Liver (tissue), 8 donors: ENCODE measurements at regions not wholly inside any gene's neighbourhood (a gene's known extent, or its start where the extent isn't known, plus 50 kb on each side); places are given as distances from the start of the nearest gene placed in this dataset.

ENCODE experiments used
- DNase-seq: peaks from one replicate; pipeline ENCODE4 v3.0.0-alpha.2; 2017; ENCODE audit warnings: low spot score
- H3K27ac ChIP-seq, 2 donors: one replicate each; pipeline ENCODE4 v1.7.0; 2013; ENCODE audit warnings: inconsistent platforms in 2 of 2, low read length in 2 of 2, control low read depth in 1 of 2, low read depth in 1 of 2, mild to moderate bottlenecking in 1 of 2
- H3K27me3 ChIP-seq, 4 donors: one replicate each; pipeline versions ENCODE4 v1.6.1 to v1.7.0; 2013; ENCODE audit warnings: low read length in 3 of 4, inconsistent platforms in 1 of 4, mild to moderate bottlenecking in 1 of 4, moderate library complexity in 1 of 4; ENCODE audit not compliant: control insufficient read depth in 4 of 4, insufficient read depth in 4 of 4
- H3K36me3 ChIP-seq, 4 donors: one replicate each; pipeline versions ENCODE4 v1.6.1 to v1.7.0; 2013; ENCODE audit warnings: low read length in 3 of 4, mild to moderate bottlenecking in 3 of 4, low read depth in 1 of 4, moderate library complexity in 1 of 4; ENCODE audit not compliant: control insufficient read depth in 4 of 4, insufficient read depth in 3 of 4
- H3K4me1 ChIP-seq, 4 donors: one replicate each; pipeline versions ENCODE4 v1.6.1 to v1.7.0; 2013; ENCODE audit warnings: low read length in 3 of 4, mild to moderate bottlenecking in 3 of 4, moderate library complexity in 1 of 4; ENCODE audit not compliant: control insufficient read depth in 4 of 4, insufficient read depth in 4 of 4
- H3K4me3 ChIP-seq, 3 donors: one replicate each; pipeline versions ENCODE4 v1.6.1 to v1.7.0; 2013; ENCODE audit warnings: low read length in 3 of 3, control low read depth in 1 of 3, low read depth in 1 of 3, mild to moderate bottlenecking in 1 of 3
- H3K9ac ChIP-seq, 2 donors: one replicate each; pipeline ENCODE4 v1.7.0; 2013; ENCODE audit warnings: low read length in 2 of 2, mild to moderate bottlenecking in 2 of 2, moderate library complexity in 2 of 2, control low read depth in 1 of 2, low read depth in 1 of 2
- H3K9me3 ChIP-seq, 4 donors: one replicate each; pipeline versions ENCODE4 v1.6.1 to v1.7.0; 2013; ENCODE audit warnings: low read length in 3 of 4; ENCODE audit not compliant: control insufficient read depth in 4 of 4
- FOXA2 ChIP-seq: IDR thresholded peaks from 2 replicates; pipeline ENCODE4 v1.6.1; 2016; ENCODE audit warnings: antibody characterized with exemption
- GABPA ChIP-seq, 2 donors: IDR thresholded peaks in 1 of 2; conservative IDR thresholded peaks in 1 of 2; 2 replicates each; pipeline ENCODE4 v1.6.1; 2016; ENCODE audit warnings: antibody characterized with exemption in 2 of 2, mild to moderate bottlenecking in 1 of 2, moderate library complexity in 1 of 2
- HNF4A ChIP-seq, 2 donors: conservative IDR thresholded peaks; 2 replicates each; pipeline ENCODE4 v1.6.1; 2016; ENCODE audit warnings: antibody characterized with exemption in 2 of 2, mild to moderate bottlenecking in 2 of 2
- HNF4G ChIP-seq: IDR thresholded peaks from 2 replicates; pipeline ENCODE4 v1.6.1; 2016; ENCODE audit warnings: antibody characterized with exemption
- JUND ChIP-seq, 2 donors: IDR thresholded peaks; 2 replicates each; pipeline ENCODE4 v1.6.1; 2016; ENCODE audit warnings: antibody characterized with exemption in 2 of 2
- NR2F2 ChIP-seq: IDR thresholded peaks from 2 replicates; pipeline ENCODE4 v1.6.1; 2016; ENCODE audit warnings: antibody characterized with exemption
- RAD21 ChIP-seq, 2 donors: IDR thresholded peaks; 2 replicates each; pipeline ENCODE4 v1.6.1; 2016; ENCODE audit warnings: antibody characterized with exemption in 2 of 2, mild to moderate bottlenecking in 2 of 2
- RXRA ChIP-seq, 2 donors: IDR thresholded peaks; 2 replicates each; pipeline ENCODE4 v1.6.1; 2017 to 2018; ENCODE audit warnings: antibody characterized with exemption in 2 of 2, mild to moderate bottlenecking in 1 of 2
- TAF1 ChIP-seq: conservative IDR thresholded peaks from 2 replicates; pipeline ENCODE4 v1.6.1; 2016; ENCODE audit warnings: antibody characterized with exemption, mild to moderate bottlenecking
- WGBS: extraction: QIAGEN DNeasy Blood & Tissue Kit; methylation state at CpG from one replicate; pipeline ENCODE4 v1.1.7; 2013; 5-methylcytosine and 5-hydroxymethylcytosine counted together
- TF ChIP-seq, protein P1 (sequence below): IDR thresholded peaks from 2 replicates; pipeline ENCODE4 v1.6.1; 2016; ENCODE audit warnings: antibody characterized with exemption
- TF ChIP-seq, protein P2 (sequence below): fragments of 150-350 bp; IDR thresholded peaks from 2 replicates; pipeline ENCODE4 v1.5.1; 2017; ENCODE audit warnings: improper control_type of control experiment, low read depth, low read length; ENCODE audit not compliant: missing input control
- TF ChIP-seq, protein P3 (sequence below): IDR thresholded peaks from 2 replicates; pipeline ENCODE4 v1.6.1; 2016; ENCODE audit warnings: antibody characterized with exemption
- TF ChIP-seq, protein P4 (sequence below): IDR thresholded peaks from 2 replicates; pipeline ENCODE4 v1.6.1; 2016; ENCODE audit warnings: antibody characterized with exemption, mild to moderate bottlenecking
- donor health status: healthy.
- donor health status: healthy.
- donor health status: healthy.
- donor health status: healthy.
- donor health status: healthy.

DNA sequence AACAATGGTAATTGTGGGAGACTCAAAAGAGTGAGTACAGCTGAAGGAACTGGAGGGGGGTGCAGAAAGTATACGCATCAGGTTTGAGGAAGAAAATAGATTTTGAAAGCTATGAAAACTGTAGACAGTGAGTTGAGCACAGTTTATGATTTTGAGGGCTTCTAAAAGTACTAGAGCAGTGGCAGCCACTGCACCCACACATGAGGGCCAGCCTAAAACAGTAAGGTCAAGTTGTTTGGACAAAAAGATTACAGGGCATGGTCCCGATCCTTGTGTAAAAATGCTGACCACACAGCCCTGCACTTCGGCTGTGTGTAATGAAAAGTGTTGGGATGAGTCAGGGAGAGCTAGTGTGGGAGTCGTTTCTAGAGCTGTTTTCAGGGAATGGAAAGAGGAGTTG is 2282.1 kb downstream of the TP53TG3F start:
- no peak for DNase-seq
- no peaks in the 10 kb centered on the region for H3K27me3 ChIP-seq
- H3K9ac ChIP-seq = no peak overlapping the region
- no peaks in the 10 kb centered on the region for H3K4me1 ChIP-seq
- TF ChIP-seq RAD21 (IDR thresholded peaks at IDR 0.05) = no peak
- TF ChIP-seq, protein P1, sequence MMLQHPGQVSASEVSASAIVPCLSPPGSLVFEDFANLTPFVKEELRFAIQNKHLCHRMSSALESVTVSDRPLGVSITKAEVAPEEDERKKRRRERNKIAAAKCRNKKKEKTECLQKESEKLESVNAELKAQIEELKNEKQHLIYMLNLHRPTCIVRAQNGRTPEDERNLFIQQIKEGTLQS = no peak
- no peak for TF ChIP-seq TAF1
- TF ChIP-seq FOXA2 = no peak
- TF ChIP-seq NR2F2 = no peak
- TF ChIP-seq, protein P2, sequence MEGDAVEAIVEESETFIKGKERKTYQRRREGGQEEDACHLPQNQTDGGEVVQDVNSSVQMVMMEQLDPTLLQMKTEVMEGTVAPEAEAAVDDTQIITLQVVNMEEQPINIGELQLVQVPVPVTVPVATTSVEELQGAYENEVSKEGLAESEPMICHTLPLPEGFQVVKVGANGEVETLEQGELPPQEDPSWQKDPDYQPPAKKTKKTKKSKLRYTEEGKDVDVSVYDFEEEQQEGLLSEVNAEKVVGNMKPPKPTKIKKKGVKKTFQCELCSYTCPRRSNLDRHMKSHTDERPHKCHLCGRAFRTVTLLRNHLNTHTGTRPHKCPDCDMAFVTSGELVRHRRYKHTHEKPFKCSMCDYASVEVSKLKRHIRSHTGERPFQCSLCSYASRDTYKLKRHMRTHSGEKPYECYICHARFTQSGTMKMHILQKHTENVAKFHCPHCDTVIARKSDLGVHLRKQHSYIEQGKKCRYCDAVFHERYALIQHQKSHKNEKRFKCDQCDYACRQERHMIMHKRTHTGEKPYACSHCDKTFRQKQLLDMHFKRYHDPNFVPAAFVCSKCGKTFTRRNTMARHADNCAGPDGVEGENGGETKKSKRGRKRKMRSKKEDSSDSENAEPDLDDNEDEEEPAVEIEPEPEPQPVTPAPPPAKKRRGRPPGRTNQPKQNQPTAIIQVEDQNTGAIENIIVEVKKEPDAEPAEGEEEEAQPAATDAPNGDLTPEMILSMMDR = no peak
- TF ChIP-seq, protein P3, sequence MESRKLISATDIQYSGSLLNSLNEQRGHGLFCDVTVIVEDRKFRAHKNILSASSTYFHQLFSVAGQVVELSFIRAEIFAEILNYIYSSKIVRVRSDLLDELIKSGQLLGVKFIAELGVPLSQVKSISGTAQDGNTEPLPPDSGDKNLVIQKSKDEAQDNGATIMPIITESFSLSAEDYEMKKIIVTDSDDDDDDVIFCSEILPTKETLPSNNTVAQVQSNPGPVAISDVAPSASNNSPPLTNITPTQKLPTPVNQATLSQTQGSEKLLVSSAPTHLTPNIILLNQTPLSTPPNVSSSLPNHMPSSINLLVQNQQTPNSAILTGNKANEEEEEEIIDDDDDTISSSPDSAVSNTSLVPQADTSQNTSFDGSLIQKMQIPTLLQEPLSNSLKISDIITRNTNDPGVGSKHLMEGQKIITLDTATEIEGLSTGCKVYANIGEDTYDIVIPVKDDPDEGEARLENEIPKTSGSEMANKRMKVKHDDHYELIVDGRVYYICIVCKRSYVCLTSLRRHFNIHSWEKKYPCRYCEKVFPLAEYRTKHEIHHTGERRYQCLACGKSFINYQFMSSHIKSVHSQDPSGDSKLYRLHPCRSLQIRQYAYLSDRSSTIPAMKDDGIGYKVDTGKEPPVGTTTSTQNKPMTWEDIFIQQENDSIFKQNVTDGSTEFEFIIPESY = no peak
- H3K4me3 ChIP-seq = no peak overlapping the region
- WGBS = 62% methylated on average over 4 of the region's 4 CpGs
- peaks cover 0 to 2% (median 0%) of the 10 kb centered on the region in 4 donors for H3K9me3 ChIP-seq
- H3K27ac ChIP-seq = no peak overlapping the region
- H3K36me3 ChIP-seq = no peaks in the 10 kb centered on the region

DNA sequence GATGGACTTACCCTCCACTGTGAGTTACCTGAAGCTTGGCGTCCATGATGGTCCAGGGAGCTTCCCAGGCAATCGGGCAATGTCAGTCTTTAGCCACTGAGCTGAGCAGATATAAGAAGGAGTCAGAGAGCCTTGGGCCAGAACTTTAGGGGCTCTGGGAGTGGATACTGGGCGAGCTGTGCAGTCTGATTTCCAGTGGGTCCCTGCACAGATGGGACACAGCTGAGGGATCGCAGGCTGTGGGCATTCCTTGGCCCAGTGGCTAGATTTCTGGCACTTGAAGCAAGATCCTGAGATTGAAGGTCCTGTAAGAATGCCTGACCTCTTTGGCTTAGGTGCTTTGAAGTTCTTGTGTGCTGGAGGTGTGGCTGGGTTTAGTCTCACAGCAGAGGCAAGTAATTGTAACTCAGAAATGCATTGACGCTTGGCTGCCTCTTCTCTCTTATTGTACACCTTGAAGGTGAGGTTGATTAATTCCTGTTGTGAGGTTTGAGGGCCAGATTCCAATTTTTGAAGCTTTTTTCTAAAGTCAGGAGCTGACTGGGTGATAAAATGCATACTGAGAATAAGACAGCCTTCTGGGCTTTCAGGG is 2283.8 kb downstream of the TP53TG3F start:
- peaks cover 0 to 2% (median 0%) of the 10 kb centered on the region in 4 donors for H3K9me3 ChIP-seq
- H3K27ac ChIP-seq = no peak overlapping the region

More for the DNA sequence above, 2283.8 kb downstream of the TP53TG3F start:
- no peak for DNase-seq
- H3K36me3 ChIP-seq = no peaks in the 10 kb centered on the region
- TF ChIP-seq GABPA (IDR thresholded peaks at IDR 0.05 in 1 of 2, conservative IDR thresholded peaks at IDR 0.05 in 1 of 2) (no peak), FOXA2 (no peak), JUND (IDR thresholded peaks at IDR 0.05) (no peak), HNF4G (no peak), HNF4A (conservative IDR thresholded peaks at IDR 0.05) (no peak), TAF1 (no peak), RXRA (IDR thresholded peaks at IDR 0.05) (no peak)
- TF ChIP-seq, protein P2 = no peak
- TF ChIP-seq, protein P1 = no peak
- TF ChIP-seq, protein P4, sequence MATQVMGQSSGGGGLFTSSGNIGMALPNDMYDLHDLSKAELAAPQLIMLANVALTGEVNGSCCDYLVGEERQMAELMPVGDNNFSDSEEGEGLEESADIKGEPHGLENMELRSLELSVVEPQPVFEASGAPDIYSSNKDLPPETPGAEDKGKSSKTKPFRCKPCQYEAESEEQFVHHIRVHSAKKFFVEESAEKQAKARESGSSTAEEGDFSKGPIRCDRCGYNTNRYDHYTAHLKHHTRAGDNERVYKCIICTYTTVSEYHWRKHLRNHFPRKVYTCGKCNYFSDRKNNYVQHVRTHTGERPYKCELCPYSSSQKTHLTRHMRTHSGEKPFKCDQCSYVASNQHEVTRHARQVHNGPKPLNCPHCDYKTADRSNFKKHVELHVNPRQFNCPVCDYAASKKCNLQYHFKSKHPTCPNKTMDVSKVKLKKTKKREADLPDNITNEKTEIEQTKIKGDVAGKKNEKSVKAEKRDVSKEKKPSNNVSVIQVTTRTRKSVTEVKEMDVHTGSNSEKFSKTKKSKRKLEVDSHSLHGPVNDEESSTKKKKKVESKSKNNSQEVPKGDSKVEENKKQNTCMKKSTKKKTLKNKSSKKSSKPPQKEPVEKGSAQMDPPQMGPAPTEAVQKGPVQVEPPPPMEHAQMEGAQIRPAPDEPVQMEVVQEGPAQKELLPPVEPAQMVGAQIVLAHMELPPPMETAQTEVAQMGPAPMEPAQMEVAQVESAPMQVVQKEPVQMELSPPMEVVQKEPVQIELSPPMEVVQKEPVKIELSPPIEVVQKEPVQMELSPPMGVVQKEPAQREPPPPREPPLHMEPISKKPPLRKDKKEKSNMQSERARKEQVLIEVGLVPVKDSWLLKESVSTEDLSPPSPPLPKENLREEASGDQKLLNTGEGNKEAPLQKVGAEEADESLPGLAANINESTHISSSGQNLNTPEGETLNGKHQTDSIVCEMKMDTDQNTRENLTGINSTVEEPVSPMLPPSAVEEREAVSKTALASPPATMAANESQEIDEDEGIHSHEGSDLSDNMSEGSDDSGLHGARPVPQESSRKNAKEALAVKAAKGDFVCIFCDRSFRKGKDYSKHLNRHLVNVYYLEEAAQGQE = no peak
- no peaks in the 10 kb centered on the region for H3K4me1 ChIP-seq
- no peak overlapping the region for H3K9ac ChIP-seq
- 48% methylated on average over 5 of the region's 5 CpGs for WGBS
- no peaks in the 10 kb centered on the region for H3K27me3 ChIP-seq
- no peak overlapping the region for H3K4me3 ChIP-seq
